ENCODE measurements at regions not wholly inside any gene's neighbourhood (a gene's known extent, or its start where the extent isn't known, plus 50 kb on each side); places are given as distances from the start of the nearest gene placed in this dataset.

DNA sequence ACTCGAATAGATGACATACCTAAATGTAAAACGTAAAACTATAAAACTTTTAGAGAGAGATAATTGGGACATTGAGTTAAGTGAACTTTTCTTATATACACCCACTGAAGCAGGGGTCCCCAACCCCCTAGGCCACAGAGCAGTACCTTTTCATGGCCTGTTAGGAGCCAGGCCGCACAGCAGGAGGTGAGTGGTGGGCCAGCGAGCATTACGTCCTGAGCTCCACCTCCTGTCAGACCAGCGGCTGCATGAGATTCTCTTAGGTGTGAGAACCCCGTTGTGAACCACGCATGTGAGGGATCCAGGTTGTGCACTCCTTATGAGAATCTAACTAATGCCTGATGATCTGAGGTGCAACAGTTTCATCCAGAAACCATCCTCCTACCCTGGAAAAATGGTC is 114.8 kb downstream of the HMX1 start:
- DNase-seq (ENCODE audit: low spot score) = no peak

GRCh38 chr4:8754634-8755589 is 116.7 kb downstream of the HMX1 start:
- no peak for DNase-seq (ENCODE audit: low spot score)

GRCh38 chr4:8748236-8748575 is 123.4 kb downstream of the HMX1 start:
- DNase-seq (ENCODE audit: low spot score) = no peak

DNA sequence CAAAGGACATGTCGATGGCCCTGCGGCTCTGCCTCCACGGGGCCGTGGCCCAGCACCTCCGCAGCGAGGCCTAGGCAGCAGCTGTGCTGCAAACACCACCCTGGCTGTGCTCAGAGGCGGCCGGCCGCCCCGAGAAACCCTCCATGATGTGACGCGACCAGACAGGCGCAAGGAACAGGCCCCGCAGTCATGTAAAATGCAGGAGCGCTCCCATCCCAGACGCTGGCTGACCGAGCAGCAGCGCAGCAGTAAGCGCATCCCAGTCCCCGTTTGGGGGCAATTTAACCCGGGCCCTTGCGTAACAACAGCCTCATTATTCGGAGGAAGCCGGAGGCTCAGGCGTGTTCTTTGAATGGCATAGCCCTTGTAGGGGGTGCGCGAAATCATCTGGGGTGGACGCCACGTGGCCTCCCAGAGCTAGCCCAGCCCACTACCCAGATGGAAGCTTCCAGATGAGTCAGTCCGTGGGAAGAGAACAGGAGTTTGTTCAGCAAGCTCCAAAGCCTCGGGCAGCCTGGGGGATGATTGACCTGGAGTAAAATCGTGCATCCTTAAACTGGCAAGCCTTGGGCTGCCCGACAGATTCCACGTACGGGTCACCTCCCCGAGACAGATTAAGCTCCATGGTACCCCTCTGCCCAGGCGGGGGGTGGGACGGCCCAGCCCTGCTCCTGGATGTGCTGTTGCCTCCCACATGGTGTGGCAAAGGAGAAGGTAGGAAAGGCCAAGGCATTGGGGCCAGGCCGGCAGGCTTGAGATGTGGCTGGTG is 124.0 kb downstream of the HMX1 start:
- DNase-seq (ENCODE audit: low spot score) = no peak

DNA sequence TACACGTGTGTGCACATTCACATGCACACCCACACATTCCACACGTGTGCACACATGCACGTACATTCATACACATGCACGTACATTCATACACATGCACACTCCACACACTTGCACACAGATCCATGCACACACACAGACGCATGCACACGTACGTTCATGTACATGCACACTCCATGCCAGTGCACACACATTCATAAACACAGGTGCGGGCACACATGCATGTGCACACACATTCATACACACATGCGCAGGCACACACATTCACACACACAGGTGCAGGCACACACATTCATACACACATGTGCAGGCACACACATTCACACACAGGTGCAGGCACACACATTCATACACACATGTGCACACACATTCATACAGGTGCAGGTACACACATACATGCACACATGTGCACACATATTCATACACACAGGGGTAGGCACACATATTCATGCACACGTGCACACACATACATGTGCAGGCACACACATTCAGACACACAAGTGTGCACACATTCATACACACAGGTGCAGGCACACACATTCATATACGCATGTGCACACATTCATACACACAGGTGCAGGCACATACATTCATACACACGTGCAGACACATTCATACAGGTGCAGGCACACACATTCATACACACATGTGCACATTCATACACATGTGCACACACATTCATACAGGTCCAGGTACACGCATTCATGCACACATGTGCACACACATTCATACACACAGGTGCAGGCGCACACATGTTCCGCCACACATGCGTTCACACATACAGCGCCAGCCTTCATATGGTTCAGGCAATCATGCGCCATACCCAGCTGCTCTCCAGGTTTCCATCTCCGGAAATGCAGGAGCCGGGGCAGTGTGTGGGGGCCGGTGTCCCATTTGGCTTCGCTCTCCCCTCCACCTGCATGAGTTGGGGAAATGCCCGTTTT is 124.8 kb downstream of the HMX1 start:
- DNase-seq (ENCODE audit: low spot score) = no peak

DNA sequence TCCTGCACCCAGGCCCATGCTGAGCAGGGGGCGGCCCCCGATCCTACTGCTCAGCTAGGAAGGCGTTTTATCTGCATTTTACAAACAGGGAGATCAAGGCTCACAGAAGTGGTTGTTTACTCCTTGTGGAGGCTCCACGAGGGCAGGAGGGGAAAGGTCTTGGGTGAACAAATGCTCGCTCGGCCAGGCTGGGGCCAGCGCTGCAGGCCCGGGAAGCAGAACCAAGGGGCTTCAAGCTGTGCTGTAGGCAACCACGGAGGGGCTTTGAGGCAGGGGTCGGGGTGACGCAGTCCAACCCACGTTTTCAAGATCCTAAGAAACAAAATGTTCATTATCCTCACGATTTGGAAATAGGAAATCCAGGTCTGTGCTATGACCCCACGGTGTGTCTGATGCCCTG is 125.8 kb downstream of the HMX1 start:
- no peak for DNase-seq (ENCODE audit: low spot score)

- DNase-seq (ENCODE audit: low spot score) = no peak
Measured at GRCh38 chr4:8745005-8745790, 126.4 kb downstream of the HMX1 start.

DNA sequence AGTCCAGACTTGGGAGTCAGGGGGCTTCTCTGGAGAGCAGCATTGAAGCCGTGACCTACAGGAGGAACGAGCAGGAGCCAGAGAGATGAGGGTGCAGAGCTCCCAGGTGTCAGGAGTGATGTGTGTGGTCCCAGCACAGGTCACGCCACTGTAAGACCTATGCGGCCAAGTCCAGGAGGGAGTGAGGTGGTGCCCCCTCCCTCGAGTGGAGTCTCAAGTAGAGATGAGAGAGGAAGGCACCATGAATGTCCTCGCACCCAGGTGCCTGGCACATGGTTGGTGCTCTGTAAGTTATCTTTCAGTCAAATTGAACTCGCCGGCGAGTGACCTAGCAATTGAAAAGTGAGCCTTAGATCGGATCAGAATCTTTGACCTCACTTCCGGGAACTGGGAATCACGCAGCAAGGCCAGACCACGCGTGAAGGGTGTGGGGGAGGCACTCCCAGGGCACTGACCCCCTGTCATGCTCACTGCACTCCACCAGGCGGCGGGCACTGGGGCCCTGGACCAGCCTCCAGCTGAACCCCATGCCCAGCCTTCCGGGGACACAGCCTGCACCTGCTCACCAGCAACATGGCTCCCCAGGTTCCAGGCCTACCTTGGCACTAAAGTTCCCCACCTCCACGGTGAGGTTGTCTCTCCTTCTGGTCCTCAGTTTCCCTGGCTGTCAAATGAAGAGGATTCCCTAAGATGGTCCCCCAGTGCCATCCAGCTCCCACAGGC is 127.4 kb downstream of the HMX1 start:
- DNase-seq (ENCODE audit: low spot score) = no peak

- DNase-seq (ENCODE audit: low spot score) = no peak
Measured at GRCh38 chr4:8742546-8742945, 129.1 kb downstream of the HMX1 start.

GRCh38 chr4:8741513-8742226 is 130.0 kb downstream of the HMX1 start:
- no peak for DNase-seq (ENCODE audit: low spot score)

- DNase-seq (ENCODE audit: low spot score) = no peak
Measured at GRCh38 chr4:8740666-8741395, 130.8 kb downstream of the HMX1 start.

DNA sequence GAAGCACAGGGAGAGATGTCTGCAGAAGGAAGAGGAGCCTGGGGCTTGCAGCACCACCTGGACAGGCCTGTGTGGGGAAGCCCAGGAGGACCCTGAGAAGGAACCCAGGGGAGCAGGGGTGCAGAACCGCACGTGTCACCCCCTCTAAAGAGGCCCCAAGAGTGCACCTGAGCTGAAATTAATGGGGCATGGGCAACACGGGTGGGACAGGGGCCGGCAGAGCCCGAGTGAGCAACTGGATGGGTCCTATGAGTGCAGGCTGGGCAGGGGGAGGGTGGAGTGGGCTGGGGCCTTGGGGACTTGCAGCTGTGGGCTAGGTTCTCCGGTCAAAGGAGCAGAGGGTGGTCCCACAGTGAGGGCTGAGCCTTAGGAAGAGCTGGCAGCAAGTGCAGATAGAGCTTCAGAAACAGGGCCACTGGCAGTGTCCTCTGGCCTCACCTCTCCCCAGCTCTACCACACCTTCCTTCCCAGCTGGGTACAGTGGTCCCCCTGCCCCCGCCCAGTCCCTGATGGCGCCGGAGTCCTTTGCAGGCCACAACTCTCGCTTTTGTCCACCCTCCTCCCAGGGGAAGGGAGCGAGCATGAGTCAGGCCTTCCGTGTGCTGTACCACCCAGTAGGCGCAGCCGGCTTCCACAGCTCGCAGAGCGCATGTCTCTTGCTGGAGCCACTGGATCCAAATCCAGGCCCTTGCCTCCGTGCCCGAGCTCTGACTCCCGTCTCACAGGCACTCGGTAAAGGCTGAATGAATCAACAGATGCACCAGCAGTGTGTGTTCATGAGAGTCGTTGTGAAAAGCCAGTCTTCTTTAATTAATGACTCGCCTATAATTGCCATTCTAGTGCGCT is 131.6 kb downstream of the HMX1 start:
- no peak for DNase-seq (ENCODE audit: low spot score)

- DNase-seq (ENCODE audit: low spot score) = no peak
Measured at GRCh38 chr4:8739317-8739716, 132.3 kb downstream of the HMX1 start.

DNA sequence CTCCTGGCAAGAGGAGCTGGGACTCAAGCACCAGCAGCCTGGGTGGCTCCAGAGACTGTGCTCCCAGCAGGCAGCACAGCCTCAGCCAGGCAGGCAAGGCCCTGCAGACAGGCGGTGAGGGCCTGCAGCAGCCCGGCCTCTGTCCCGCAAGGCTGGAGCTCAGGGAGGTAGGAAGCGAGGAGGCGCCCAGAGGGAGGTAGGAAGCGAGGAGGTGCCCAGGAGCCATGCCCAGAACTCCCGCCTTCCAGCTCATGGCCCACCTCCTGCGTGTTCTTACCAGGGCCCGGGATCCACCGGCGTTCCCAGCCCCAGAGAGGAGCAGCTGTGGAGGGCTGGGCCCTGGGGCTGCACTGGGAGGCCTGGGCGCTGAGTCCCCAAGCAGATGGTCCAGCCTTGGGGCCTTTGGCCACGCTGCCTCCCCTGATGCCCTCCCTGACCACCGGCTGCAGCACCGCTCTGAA is 133.1 kb downstream of the HMX1 start:
- DNase-seq (ENCODE audit: low spot score) = no peak

DNA sequence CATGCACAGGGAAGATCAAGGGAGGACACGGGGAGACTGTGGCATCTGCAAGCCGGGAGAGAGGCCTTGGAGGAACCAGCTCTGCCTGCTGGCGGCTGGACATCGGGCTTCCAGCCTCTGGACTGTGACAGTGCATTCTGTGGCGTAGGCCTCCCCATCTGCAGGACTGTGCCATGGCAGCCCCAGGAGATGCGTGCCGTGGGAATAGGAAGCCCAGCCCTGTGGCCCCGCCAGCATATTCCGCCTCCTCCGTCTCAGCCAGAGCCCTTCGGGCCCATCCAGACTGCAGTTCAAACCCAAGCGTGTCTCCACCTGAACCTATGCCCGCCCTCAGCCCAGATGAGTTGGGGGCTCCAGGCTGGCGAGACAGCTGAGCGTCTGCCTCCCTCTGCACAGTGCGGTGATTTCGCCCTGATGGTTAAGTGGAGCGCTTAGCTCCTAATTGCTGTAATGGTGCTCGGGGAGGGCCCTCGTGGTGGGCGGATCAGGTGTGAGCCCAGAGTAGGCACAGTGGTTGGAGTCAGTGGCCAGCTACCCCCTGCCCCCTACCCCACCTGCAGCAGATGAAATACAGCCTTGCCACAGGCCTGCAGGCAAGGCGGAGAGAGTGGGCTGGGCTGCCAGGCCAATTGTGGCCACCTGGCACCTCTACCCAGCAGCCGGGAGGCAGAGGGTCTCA is 133.9 kb downstream of the HMX1 start:
- DNase-seq (ENCODE audit: low spot score) = no peak

DNA sequence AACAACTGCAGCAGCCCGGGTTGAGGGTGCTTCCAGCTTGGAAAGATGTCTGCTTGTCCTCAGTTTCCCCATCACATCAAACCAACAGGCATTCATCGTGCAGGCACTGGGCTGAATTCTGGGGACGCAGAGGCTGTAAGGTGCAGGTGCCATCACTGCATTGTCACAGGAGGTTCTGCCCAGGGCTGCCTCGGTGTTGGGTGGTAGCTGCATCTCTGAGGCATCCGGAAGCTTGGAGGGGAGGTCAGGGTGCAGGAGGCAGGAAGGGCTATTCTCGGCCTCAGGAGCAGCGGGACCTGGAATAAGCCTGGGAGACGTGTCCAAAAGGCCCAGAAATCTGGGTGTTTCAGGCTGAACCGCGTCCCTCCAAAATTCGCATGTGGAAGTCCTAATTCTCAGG is 134.6 kb downstream of the HMX1 start:
- no peak for DNase-seq (ENCODE audit: low spot score)

DNA sequence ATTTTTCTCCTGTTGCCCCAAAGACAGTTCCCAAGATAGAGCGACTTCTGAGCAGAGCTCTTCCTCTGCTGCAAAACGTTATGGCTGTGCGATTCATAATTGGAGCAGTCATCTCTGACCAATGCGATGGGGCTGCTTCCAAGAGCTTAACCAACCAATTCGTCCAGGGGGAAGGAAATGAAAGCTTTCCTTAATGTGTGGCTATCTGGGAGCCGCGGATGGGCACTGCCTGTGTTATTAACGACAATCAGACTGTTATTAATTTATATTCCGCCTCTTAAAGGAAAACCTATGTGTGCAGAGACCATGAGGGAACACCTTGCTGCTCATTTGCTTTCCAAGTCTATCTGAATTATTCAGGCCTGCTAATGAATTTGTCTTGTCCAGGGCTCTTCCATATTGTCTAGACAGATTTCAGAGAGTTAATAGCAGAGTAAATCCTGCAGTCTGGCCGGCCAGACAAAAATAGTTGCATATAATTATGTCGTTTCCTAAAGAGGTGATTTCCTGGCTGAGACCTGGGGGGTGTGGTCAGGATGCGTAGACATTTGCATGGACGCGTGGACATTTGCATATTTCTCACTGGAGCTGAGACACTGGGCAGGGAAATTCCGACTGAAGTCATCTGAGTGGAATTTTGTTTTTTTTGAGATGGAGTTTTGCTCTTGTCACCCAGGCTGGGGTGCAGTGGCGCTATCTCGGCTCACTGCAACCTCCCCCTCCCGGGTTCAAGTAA is 135.4 kb downstream of the HMX1 start:
- no peak for DNase-seq (ENCODE audit: low spot score)
